DOHH2 (cell line): ENCODE measurements at regions not wholly inside any gene's neighbourhood (a gene's known extent, or its start where the extent isn't known, plus 50 kb on each side); places are given as distances from the start of the nearest gene placed in this dataset.

Source experiments
- H3F3A ChIP-seq: fragments of 200-600 bp; sonication (generic), shearing (Covaris generic); 2 replicates; pipeline ENCODE4 v1.6.0; 2016; ENCODE audit warnings: antibody characterized with exemption, mild to moderate bottlenecking; ENCODE audit not compliant: control insufficient read depth, insufficient read depth
- H3K27ac ChIP-seq: fragments of 200-600 bp; sonication (generic); 2 replicates; pipeline ENCODE4 v1.5.1; 2014; ENCODE audit warnings: low read depth, mild to moderate bottlenecking, low read length, moderate library complexity
- H3K27me3 ChIP-seq: fragments of 200-600 bp; sonication (generic); 2 replicates; pipeline ENCODE4 v1.6.1; 2014; ENCODE audit warnings: mild to moderate bottlenecking, low read length, mixed read lengths; ENCODE audit not compliant: control insufficient read depth
- H3K36me3 ChIP-seq: fragments of 200-600 bp; sonication (generic); 2 replicates; pipeline ENCODE4 v1.6.1; 2014; ENCODE audit warnings: mild to moderate bottlenecking, low read length, moderate library complexity, mixed read lengths; ENCODE audit not compliant: control insufficient read depth
- H3K4me1 ChIP-seq: fragments of 200-600 bp; sonication (generic); 2 replicates; pipeline ENCODE4 v1.6.1; 2014; ENCODE audit warnings: mild to moderate bottlenecking, low read length, mixed read lengths; ENCODE audit not compliant: control insufficient read depth
- H3K4me2 ChIP-seq: fragments of 200-600 bp; sonication (generic); 2 replicates; pipeline ENCODE4 v1.6.0; 2014; ENCODE audit warnings: mild to moderate bottlenecking, low read length, moderate library complexity
- H3K4me3 ChIP-seq: fragments of 200-600 bp; sonication (generic); 2 replicates; pipeline ENCODE4 v1.5.1; 2014; ENCODE audit warnings: mild to moderate bottlenecking, low read length, mixed read lengths
- H3K79me2 ChIP-seq: fragments of 200-600 bp; sonication (generic); 2 replicates; pipeline ENCODE4 v1.6.1; 2014; ENCODE audit warnings: mild to moderate bottlenecking, low read length, mixed read lengths; ENCODE audit not compliant: control insufficient read depth
- H3K9me2 ChIP-seq: fragments of 200-600 bp; sonication (generic); replicated peaks from 2 replicates; pipeline ENCODE4 v1.6.1; 2014; ENCODE audit warnings: mild to moderate bottlenecking, low read length, mixed read lengths; ENCODE audit not compliant: control insufficient read depth
- H3K9me3 ChIP-seq: fragments of 200-600 bp; sonication (generic); 2 replicates; pipeline ENCODE4 v1.6.1; 2014; ENCODE audit warnings: antibody characterized with exemption, low read length, mixed read lengths; ENCODE audit not compliant: control insufficient read depth, insufficient read depth
- H4K20me1 ChIP-seq: fragments of 200-600 bp; sonication (generic); 2 replicates; pipeline ENCODE4 v1.6.0; 2014; ENCODE audit warnings: low read depth, mild to moderate bottlenecking, antibody characterized with exemption, low read length, moderate library complexity; ENCODE audit not compliant: control insufficient read depth, insufficient read depth
- EZH2phosphoT487 ChIP-seq: fragments of 200-600 bp; sonication (generic); IDR thresholded peaks from 2 replicates; pipeline ENCODE4 v1.6.1; 2017; ENCODE audit warnings: borderline replicate concordance, mild to moderate bottlenecking, antibody characterized with exemption, low read length, moderate library complexity, mixed read lengths
- TF ChIP-seq, protein P1 (sequence below): fragments of 200-600 bp; sonication (generic); IDR thresholded peaks from one replicate; pipeline ENCODE4 v1.5.1; 2014; ENCODE audit warnings: antibody characterized with exemption, mild to moderate bottlenecking, low read depth, low read length; ENCODE audit not compliant: poor library complexity, severe bottlenecking

DNA sequence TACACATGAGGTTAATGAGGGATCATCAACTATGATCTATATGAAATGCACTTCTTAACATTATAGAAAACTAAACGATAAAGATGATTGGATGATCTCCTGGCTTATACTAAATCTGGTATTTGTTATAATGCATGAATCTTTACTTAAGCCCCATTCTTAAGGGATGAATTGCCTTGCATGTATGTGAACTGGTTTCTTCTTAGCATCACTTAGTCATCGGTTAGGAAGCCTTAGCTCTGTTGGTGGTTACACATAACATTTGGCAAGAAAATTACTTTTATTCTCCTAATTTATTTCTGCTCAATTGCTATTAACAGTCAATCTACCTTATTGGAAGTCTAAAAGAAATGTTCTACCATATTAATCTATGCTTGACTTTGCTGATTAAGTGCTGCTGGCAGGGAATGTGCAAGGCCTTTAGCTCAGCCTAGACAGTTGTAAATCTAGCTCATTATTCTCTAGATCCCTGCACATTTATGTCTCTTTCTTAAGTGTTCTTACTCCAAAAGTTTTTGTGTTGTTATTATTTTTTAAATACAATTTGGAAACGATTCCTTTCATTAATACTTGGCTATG is 356.0 kb downstream of the ZPLD1 start:
- H3K4me2 ChIP-seq, result no peak overlapping the region
- no peak overlapping the region for H3K4me3 ChIP-seq
- H4K20me1 ChIP-seq, result no peaks in the 10 kb centered on the region
- no peaks in the 10 kb centered on the region for H3F3A ChIP-seq
- no peaks in the 10 kb centered on the region for H3K79me2 ChIP-seq
- TF ChIP-seq EZH2phosphoT487, result no peak
- TF ChIP-seq, protein P1, sequence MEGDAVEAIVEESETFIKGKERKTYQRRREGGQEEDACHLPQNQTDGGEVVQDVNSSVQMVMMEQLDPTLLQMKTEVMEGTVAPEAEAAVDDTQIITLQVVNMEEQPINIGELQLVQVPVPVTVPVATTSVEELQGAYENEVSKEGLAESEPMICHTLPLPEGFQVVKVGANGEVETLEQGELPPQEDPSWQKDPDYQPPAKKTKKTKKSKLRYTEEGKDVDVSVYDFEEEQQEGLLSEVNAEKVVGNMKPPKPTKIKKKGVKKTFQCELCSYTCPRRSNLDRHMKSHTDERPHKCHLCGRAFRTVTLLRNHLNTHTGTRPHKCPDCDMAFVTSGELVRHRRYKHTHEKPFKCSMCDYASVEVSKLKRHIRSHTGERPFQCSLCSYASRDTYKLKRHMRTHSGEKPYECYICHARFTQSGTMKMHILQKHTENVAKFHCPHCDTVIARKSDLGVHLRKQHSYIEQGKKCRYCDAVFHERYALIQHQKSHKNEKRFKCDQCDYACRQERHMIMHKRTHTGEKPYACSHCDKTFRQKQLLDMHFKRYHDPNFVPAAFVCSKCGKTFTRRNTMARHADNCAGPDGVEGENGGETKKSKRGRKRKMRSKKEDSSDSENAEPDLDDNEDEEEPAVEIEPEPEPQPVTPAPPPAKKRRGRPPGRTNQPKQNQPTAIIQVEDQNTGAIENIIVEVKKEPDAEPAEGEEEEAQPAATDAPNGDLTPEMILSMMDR, result no peak
- no peaks in the 10 kb centered on the region for H3K9me3 ChIP-seq
- no peaks in the 10 kb centered on the region for H3K27me3 ChIP-seq
- H3K36me3 ChIP-seq, result no peaks in the 10 kb centered on the region
- no peaks in the 10 kb centered on the region for H3K4me1 ChIP-seq
- no peaks in the 10 kb centered on the region for H3K9me2 ChIP-seq
- H3K27ac ChIP-seq, result no peak overlapping the region

GRCh38 chr3:102791641-102792589 is 357.1 kb downstream of the ZPLD1 start:
- TF ChIP-seq, protein P1, result no peak
- no peak for TF ChIP-seq EZH2phosphoT487
- H3K79me2 ChIP-seq, result no peaks in the 10 kb centered on the region
- no peaks in the 10 kb centered on the region for H3F3A ChIP-seq
- H3K27me3 ChIP-seq, result no peaks in the 10 kb centered on the region
- no peak overlapping the region for H3K4me2 ChIP-seq
- H3K36me3 ChIP-seq, result no peaks in the 10 kb centered on the region
- H3K27ac ChIP-seq, result no peak overlapping the region
- no peaks in the 10 kb centered on the region for H3K9me2 ChIP-seq
- no peak overlapping the region for H3K4me3 ChIP-seq
- H4K20me1 ChIP-seq, result no peaks in the 10 kb centered on the region
- H3K9me3 ChIP-seq, result no peaks in the 10 kb centered on the region
- no peaks in the 10 kb centered on the region for H3K4me1 ChIP-seq

DNA sequence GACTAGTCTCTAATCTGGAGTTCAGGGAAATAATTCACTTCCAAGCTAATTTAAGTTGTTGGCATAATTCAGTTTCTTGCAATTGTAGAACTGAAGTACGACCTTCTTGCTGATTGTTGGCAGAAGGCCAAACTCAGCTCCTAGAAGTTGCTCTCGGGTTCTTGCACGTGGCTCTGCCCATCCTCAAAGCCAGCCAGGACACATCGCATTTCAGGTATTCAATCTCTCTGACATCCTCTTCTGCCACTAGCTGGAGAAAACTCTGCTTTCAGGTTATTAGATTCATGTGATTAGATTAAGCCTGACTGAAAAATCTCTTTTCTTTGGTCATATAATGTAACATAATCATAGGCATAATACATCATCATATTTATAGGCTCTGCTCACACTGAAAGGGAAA is 362.0 kb downstream of the ZPLD1 start:
- H3K9me3 ChIP-seq, result no peaks in the 10 kb centered on the region
- no peak overlapping the region for H3K4me2 ChIP-seq
- no peaks in the 10 kb centered on the region for H3K36me3 ChIP-seq
- no peaks in the 10 kb centered on the region; the same call in 1 of the 2 replicates for H3K9me2 ChIP-seq
- H3K27ac ChIP-seq, result no peak overlapping the region
- no peaks in the 10 kb centered on the region for H3K27me3 ChIP-seq
- H3K79me2 ChIP-seq, result no peaks in the 10 kb centered on the region
- no peak overlapping the region for H3K4me3 ChIP-seq
- H3F3A ChIP-seq, result no peaks in the 10 kb centered on the region
- TF ChIP-seq EZH2phosphoT487, result no peak
- TF ChIP-seq, protein P1, result no peak
- no peaks in the 10 kb centered on the region for H4K20me1 ChIP-seq
- no peaks in the 10 kb centered on the region for H3K4me1 ChIP-seq
